ENCODE measurements at regions not wholly inside any gene's neighbourhood (a gene's known extent, or its start where the extent isn't known, plus 50 kb on each side); places are given as distances from the start of the nearest gene placed in this dataset.

DNA sequence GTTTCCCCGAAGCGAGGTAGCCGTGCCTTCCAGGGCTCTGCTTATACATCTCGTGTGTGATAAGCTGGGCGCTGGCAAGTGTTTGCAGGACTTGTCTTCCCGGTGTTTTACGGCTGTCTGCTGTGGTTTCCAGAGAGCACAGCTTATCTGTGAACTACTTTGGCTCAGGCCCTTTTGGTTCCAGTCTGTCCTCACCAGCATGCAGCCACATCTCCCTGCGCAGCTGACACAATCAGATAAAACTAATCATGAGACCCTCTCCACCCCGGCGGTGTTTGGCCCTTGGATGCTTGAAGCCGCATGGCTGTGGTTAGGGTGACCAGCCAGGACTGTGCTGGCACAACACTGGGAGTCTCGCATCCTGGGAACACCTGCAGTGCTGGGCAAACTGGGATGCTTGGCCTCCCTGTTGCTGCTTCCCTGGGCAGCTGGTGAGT, 241.8 kb upstream of the FOXQ1 start:
- Mint-ChIP-seq H3K4me1 (ENCODE audit: low read depth) (no peaks in the 10 kb centered on the region), H3K9me3 (ENCODE audit: low read depth) (no peaks in the 10 kb centered on the region), H3K36me3 (no peaks in the 10 kb centered on the region), H3K27ac (no peak overlapping the region), H3K4me3 (no peak overlapping the region), H3K27me3 (peaks cover 9% of the 10 kb centered on the region)

- Mint-ChIP-seq H3K27me3 (peaks cover 6% of the 10 kb centered on the region), H3K36me3 (no peaks in the 10 kb centered on the region), H3K4me3 (no peak overlapping the region), H3K9me3 (ENCODE audit: low read depth) (no peaks in the 10 kb centered on the region), H3K4me1 (ENCODE audit: low read depth) (no peaks in the 10 kb centered on the region), H3K27ac (no peak overlapping the region)
Measured at GRCh38 chr6:1068905-1069304, 243.0 kb upstream of the FOXQ1 start.

- H3K9me3 Mint-ChIP-seq (ENCODE audit: low read depth): no peaks in the 10 kb centered on the region
- H3K4me1 Mint-ChIP-seq (ENCODE audit: low read depth): no peaks in the 10 kb centered on the region
- peaks cover 6% of the 10 kb centered on the region for H3K27me3 Mint-ChIP-seq
- no peak overlapping the region for H3K4me3 Mint-ChIP-seq
- H3K36me3 Mint-ChIP-seq: no peaks in the 10 kb centered on the region
- no peak overlapping the region for H3K27ac Mint-ChIP-seq
Measured at GRCh38 chr6:1068068-1068467, 243.8 kb upstream of the FOXQ1 start.

DNA sequence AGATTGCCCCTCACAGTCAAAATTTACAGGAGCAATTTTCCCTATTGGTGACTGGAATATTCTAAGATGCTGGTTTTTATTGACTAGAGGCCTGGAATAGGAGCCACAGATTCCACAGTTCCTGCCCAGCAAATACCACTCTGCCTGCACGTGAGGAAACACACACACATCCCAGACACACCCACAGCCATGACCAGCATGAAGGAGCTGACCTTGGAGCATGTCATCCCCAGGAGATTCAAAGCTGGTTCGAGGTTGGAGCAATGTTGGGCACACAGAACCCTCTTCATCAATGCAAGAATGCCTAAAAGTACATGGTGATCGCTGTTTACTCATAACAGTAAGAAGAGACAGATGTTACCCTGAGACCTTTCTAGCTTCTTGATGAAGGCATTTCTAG, 244.6 kb upstream of the FOXQ1 start:
- H3K4me1 Mint-ChIP-seq (ENCODE audit: low read depth): no peaks in the 10 kb centered on the region

DNA sequence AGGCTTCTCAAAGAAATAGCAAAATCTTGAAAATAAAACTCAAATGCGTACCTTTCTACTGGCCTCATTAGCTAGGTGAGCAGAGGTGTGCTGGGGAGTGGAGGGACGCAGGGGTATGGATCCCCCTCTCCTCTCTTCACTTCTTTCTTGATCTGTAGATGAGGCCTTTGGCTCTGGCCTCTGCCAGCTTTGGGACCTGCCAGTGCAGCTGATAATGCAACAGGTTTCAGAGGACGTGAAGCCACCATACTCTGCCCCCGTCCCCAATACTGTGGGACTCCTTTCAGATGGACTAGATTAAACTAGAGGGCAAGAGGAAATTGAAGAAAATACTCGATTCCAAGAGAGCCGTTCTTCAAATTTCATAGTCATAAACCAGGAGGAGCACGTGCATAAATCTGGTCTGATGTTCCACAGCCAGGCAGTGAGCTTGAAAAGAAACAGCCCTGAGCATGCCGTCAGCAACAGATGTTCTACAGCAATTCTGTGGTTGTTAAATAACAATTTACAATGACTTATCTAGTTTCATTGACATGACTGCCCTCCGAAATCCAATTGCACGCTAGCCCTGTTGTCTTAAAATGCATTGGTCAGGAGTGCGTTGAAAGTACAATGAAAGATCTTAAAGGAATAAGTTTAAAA, 245.3 kb upstream of the FOXQ1 start:
- Mint-ChIP-seq H3K27me3 (peaks cover 6% of the 10 kb centered on the region), H3K27ac (no peak overlapping the region), H3K4me3 (no peak overlapping the region), H3K9me3 (ENCODE audit: low read depth) (no peaks in the 10 kb centered on the region), H3K4me1 (ENCODE audit: low read depth) (no peaks in the 10 kb centered on the region), H3K36me3 (no peaks in the 10 kb centered on the region)

More for the DNA sequence above, 244.6 kb upstream of the FOXQ1 start:
- no peaks in the 10 kb centered on the region for H3K9me3 Mint-ChIP-seq (ENCODE audit: low read depth)
- no peaks in the 10 kb centered on the region for H3K36me3 Mint-ChIP-seq
- no peak overlapping the region for H3K4me3 Mint-ChIP-seq
- peaks cover 6% of the 10 kb centered on the region for H3K27me3 Mint-ChIP-seq
- H3K27ac Mint-ChIP-seq: no peak overlapping the region

DNA sequence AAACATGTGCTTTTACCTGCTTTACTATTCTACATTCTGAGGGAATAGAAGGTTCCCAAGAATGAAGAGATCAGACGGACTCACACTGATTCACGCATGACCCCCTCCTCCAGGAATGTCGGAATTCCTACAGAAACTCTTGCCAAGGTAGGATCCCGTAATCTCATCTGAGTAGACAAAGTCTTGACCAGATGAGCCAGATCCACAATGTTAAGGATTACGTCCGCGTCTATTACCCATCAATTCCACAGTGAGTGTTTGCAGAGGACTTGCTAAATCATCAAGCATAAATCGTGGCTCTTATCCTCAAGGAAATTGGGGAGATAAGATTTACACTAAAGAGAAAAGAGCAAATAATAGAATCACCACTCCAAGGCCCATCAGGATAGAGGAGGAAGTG, 245.9 kb upstream of the FOXQ1 start:
- Mint-ChIP-seq H3K27ac (no peak overlapping the region), H3K4me3 (no peak overlapping the region), H3K36me3 (no peaks in the 10 kb centered on the region), H3K9me3 (ENCODE audit: low read depth) (no peaks in the 10 kb centered on the region), H3K27me3 (peaks cover 6% of the 10 kb centered on the region), H3K4me1 (ENCODE audit: low read depth) (no peaks in the 10 kb centered on the region)

- H3K4me3 Mint-ChIP-seq: no peak overlapping the region
- H3K27me3 Mint-ChIP-seq: peaks cover 1% of the 10 kb centered on the region
Measured at GRCh38 chr6:1063671-1064355, 248.1 kb upstream of the FOXQ1 start.

DNA sequence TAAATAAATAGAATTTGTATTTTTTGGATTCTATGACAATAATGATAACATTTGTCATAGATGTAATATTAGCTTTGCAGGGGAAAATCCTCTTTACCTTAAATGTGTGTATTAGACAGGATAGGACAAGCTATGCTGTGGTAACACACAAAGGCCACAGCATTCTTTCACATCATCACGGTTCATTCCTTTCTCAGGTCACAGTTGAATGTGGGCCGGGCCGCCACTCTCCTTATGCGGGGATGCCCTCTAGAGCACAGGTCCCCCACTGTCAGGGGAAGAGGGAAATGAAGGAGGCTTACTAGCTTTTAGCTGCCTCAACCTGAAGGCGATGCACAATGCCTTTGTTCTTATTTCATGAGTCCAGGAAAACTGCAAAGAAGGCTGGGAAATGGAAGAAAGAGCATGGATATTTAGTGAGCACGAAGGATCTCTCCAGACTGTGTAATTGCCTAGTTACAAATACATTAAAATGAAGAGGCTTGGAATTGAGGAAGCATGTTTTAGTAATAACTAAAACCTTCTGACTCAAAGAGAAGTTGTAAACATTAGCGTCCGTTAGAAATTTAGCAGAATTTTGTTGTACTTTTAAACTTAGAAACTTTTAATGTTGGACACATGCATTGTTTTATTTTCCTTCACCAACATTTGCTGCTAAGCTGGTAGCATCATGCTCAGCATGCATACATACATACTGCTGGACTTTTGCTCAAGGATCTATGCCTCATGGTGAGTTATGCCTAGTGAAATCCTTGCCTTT, 248.9 kb upstream of the FOXQ1 start:
- H3K9me3 Mint-ChIP-seq (ENCODE audit: low read depth): no peaks in the 10 kb centered on the region
- no peaks in the 10 kb centered on the region for H3K4me1 Mint-ChIP-seq (ENCODE audit: low read depth)
- no peaks in the 10 kb centered on the region for H3K36me3 Mint-ChIP-seq

More at GRCh38 chr6:1063671-1064355, 248.1 kb upstream of the FOXQ1 start:
- no peaks in the 10 kb centered on the region for H3K9me3 Mint-ChIP-seq (ENCODE audit: low read depth)
- no peaks in the 10 kb centered on the region for H3K36me3 Mint-ChIP-seq
- H3K4me1 Mint-ChIP-seq (ENCODE audit: low read depth): no peaks in the 10 kb centered on the region
- no peak overlapping the region for H3K27ac Mint-ChIP-seq

DNA sequence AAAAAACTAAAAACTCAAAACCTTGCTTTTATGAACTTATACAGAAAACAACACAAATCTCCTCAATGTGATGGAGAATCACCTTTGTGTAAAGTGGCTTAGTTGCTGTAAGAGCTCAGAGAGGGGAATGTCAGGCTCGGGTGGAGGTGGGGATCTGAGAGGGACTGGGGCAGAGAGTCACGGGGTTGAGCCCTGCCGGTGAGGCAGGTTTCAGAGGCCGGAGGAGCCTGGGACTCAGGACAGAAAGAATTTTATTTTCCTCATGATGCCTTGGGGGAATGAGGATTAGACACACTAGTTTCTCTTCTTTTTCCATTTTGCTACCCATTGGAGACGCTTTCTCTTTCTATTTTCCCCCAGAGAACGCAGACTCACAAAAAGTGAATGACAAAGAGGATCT, 252.3 kb upstream of the FOXQ1 start:
- no peaks in the 10 kb centered on the region for H3K36me3 Mint-ChIP-seq

More for the DNA sequence above, 248.9 kb upstream of the FOXQ1 start:
- no peaks in the 10 kb centered on the region for H3K27me3 Mint-ChIP-seq
- H3K4me3 Mint-ChIP-seq: no peak overlapping the region
- H3K27ac Mint-ChIP-seq: no peak overlapping the region

DNA sequence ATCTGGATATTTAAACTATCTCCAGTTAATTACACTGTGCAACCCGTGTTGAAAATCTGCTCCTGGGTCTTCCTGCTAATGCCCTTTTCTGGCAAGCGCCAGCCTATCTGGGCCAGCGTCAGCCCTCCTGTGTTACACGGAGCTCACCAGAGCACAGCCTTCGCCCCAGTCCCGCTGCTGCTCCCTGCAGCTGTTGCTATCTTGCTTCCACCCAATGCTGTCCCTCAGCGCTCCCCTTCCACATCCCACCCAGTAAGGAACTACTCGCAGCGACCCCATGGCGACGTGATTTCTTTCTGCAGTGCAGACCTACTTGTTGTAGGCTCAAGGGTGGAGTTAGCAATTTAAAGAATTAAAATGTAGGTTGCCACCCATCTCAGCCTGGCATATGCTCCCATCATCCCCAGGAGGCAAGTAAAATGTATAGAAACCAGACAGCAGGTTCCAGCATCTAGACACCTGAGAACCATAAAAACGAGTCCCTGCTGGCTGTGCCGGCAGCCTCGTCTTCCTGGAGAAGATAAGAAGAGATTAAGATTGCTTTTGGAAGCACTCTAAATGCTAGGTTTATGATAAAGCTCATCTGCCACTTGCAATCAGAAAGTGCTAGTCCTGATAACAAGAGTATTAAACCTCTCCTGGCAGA, 254.3 kb upstream of the FOXQ1 start:
- Mint-ChIP-seq H3K36me3 (no peaks in the 10 kb centered on the region), H3K4me1 (ENCODE audit: low read depth) (no peaks in the 10 kb centered on the region), H3K9me3 (ENCODE audit: low read depth) (no peaks in the 10 kb centered on the region), H3K27me3 (no peaks in the 10 kb centered on the region), H3K4me3 (no peak overlapping the region), H3K27ac (no peak overlapping the region)

More for the DNA sequence above, 252.3 kb upstream of the FOXQ1 start:
- Mint-ChIP-seq H3K4me1 (ENCODE audit: low read depth) (no peaks in the 10 kb centered on the region), H3K27me3 (no peaks in the 10 kb centered on the region), H3K9me3 (ENCODE audit: low read depth) (no peaks in the 10 kb centered on the region), H3K27ac (no peak overlapping the region), H3K4me3 (no peak overlapping the region)

GRCh38 chr6:1055015-1055921, 256.6 kb upstream of the FOXQ1 start:
- Mint-ChIP-seq H3K27me3 (peaks cover 2% of the 10 kb centered on the region), H3K4me1 (ENCODE audit: low read depth) (no peaks in the 10 kb centered on the region), H3K9me3 (ENCODE audit: low read depth) (no peaks in the 10 kb centered on the region), H3K4me3 (no peak overlapping the region), H3K36me3 (no peaks in the 10 kb centered on the region), H3K27ac (no peak overlapping the region)

- Mint-ChIP-seq H3K4me1 (ENCODE audit: low read depth) (no peaks in the 10 kb centered on the region), H3K27ac (no peak overlapping the region), H3K9me3 (ENCODE audit: low read depth) (no peaks in the 10 kb centered on the region), H3K27me3 (peaks cover 2% of the 10 kb centered on the region), H3K4me3 (no peak overlapping the region), H3K36me3 (no peaks in the 10 kb centered on the region)
Measured at GRCh38 chr6:1054653-1055014, 257.3 kb upstream of the FOXQ1 start.

DNA sequence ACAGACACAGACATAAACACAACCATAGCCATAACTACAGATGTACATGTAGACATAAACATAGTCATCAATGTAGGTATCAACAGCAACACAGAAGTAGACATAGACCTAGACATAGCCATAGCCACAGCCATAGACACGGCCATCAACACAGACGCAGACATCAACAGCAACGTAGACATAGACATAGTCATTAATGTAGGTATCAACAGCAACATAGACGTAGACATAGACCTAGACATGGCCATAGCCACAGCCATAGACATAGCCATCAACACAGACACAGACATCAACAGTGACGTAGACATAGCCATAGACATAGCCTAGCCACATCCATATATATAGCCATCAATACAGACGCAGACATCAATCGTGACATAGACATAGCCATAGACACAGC, 258.3 kb upstream of the FOXQ1 start:
- Mint-ChIP-seq H3K36me3 (no peaks in the 10 kb centered on the region), H3K4me3 (no peak overlapping the region), H3K4me1 (ENCODE audit: low read depth) (no peaks in the 10 kb centered on the region), H3K27me3 (peaks cover 6% of the 10 kb centered on the region), H3K27ac (no peak overlapping the region), H3K9me3 (ENCODE audit: low read depth) (no peaks in the 10 kb centered on the region)

- Mint-ChIP-seq H3K27me3 (peaks cover 14% of the 10 kb centered on the region), H3K36me3 (no peaks in the 10 kb centered on the region), H3K4me1 (ENCODE audit: low read depth) (no peaks in the 10 kb centered on the region), H3K27ac (no peak overlapping the region), H3K9me3 (ENCODE audit: low read depth) (no peaks in the 10 kb centered on the region), H3K4me3 (no peak overlapping the region)
Measured at GRCh38 chr6:1052262-1052661, 259.6 kb upstream of the FOXQ1 start.
